GM19351 (cell line): ENCODE measurements at regions not wholly inside any gene's neighbourhood (a gene's known extent, or its start where the extent isn't known, plus 50 kb on each side); places are given as distances from the start of the nearest gene placed in this dataset.

Source experiments
- ATAC-seq: cut with Tn5 transposase; IDR thresholded peaks from one replicate; pipeline ENCODE4 v1.9.1; 2021; ENCODE audit warnings: mild to moderate bottlenecking, moderate library complexity; ENCODE audit not compliant: unreplicated experiment

DNA sequence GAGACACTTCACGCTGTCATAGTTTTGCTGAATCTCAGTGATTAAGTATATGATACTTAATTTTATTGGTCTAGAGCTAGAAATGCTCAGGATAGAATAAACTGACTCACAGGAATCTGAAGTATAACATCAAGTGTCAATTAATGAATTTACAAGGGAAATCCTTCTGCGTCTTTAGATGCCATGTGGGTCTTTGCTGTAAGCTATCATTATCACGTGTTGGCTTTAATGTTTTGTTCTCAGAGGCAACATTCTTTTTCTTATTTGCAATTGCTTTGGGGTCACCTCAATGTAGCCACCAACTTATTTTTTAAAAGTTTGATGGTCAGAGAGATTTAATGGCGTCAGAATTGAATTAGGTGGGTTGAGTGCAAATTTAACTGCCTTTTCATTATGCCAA is 680.1 kb upstream of the PTBP2 start:
- ATAC-seq = no peak

DNA sequence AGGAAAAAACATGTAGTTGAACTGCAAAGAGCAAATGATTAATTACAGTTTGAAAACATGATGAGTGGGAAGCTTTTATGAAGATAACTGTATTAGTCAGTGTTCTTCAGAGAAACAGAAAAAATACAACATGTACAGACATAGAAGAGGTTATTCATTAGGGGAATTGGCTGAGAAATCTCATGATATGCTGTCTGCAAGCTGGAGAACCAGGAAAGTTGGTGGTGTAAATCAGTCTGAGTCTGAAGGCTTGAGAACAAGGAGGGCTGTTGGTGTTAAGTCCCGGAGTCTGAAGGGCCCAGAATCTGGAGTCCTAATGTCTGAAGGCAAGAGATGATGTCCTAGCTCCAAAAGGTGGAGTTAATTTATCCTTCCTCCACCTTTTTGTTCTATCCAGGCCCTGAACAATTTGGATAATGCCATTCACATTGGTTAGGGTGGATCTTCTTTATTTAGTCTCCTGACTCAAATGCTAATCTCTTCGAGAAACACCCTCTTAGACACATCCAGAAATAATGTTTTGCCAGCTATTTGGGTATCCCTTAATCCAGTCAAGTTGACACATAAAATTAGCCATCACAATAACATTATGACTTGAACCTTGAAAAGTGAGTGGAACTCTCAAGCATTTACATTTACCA is 672.9 kb upstream of the PTBP2 start:
- ATAC-seq = no peak

DNA sequence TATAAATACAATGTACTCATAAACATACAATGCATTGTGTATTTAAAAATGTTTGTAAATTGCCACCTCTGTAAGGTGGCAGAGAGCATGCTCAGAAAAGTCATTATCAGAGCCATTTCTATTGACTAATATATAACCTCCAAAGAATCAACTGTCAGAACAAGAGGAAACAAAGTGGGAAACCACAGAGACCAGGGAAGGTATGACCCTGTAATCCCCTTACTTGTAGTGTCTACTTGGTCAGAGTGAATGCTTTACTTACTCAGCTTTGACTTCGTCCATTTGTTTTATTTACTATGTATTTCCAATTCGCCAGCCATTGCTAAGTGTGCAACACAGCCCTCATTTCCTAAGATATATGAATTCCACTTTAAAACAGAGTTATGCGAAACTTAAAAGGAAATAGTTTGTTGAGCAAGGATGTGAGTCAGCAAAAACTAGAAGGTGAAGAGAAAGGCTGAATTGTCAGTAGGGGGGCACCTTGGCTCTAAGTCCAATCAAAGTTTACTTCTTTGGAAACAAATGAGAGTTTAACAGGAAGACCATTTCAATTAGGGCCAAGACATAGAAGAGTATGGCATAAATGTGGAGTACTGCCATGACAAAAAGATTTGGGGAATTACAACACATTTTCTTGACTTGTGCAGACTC is 671.7 kb upstream of the PTBP2 start:
- ATAC-seq = no peak

DNA sequence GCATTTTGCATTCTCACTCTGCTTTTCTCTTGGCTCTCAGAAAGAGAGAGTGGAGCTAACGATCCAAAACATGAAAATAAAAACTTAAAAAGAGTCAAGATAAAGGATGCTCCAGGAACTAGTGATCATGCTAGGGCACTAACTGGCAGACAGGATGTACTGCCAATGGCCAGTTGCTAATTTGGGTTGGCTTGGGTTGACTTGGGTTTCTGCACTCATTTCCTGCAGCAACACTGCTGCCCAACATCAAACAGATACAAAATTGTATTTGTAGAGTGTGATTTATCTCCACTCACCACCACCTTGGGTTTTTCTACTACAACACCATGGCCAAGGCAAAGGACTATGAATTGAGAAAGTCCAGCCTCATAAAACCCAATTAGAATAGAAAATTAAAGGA is 662.3 kb upstream of the PTBP2 start:
- ATAC-seq = no peak

DNA sequence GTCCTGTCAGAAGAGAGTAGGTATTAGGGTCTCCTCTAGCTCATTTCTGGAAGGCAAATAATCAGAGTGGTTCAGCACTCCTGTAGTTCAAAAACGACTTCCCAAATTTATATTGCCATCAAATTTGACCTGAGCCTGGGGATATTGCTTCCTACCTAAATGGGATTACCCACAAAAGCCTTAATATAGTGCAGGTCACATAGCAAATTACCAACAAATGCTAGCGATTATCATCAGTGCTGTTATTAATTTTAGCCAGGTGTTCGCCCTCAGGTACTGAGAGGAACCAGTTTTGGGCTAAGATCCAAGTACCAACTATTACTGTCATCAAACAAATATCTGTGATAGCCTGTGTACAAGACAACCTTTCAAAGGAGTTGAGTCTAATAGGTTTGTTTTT is 661.8 kb upstream of the PTBP2 start:
- no peak for ATAC-seq

DNA sequence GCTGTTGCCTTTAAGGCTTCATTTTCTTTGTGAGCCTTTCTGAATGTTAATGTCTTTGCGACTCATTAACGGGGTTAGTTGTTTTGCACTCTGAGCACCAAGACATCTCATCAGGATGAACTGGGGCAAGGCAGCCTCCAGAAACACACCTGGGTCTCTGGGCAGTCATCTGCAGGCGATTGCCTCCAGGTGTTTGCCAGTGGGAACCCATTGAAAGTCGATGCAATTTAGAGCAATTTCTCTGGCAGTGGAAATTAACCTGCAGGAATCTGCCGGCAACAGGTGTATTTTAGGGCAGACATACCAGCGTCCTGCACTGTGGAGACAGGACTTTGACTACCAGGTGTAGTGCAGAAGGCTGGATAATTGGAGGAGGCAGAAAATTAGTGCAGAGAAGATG is 661.0 kb upstream of the PTBP2 start:
- ATAC-seq = no peak

DNA sequence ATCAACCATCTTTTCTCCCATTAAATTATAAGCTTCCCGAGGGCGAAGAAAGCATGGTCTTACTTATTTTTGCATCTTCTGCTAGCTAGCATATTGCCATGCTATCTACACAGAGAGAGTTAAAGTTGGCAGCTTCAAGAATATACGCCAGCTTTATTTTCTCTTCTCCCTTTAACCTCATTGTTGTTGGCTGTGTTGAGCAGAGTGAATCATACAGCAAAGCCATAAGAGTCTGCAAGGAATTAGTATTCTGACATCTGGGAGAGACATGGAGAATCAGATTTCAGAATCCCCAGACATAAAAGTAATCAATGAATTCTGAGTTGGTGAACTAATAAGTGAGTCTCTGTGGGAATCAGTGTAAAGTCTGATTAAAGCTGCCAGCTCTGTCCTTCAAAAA is 649.6 kb upstream of the PTBP2 start:
- no peak for ATAC-seq

DNA sequence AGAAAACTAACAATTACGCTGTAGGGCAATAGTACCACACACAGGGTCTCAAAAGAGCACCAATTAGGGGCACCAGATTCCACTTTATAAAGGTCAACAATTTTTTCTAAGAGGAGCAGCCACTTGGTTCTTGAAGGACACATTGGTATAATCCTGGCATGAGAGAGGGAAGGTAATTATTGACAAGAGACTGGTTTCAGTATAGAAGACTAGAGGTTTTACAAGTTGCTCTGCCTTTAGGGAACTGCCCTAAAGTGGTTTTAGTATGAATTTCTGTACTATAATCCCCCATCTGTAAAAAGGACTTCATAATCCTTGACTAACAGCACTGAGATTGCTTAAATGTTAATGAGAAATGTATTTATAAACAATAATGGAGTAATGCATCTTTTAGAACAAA is 648.5 kb upstream of the PTBP2 start:
- no peak for ATAC-seq

DNA sequence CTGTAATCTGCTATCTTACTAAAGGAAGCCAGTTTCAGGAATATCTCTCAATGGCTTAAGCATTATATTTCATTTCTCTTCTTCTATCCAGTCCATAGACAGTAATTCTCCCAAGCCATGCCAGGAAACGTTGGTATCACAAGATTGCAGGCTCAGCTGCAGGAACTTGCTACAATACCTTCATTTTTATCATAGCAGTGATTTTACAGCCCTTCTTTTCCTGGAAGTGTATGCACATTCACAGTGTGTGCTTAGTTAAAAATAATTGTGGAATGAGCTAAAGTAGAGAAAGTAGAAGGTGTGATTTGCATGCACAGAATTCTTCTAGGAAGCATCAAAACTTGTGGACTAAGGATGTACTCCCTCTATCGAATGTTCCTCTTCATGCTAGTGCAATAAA is 647.2 kb upstream of the PTBP2 start:
- no peak for ATAC-seq

DNA sequence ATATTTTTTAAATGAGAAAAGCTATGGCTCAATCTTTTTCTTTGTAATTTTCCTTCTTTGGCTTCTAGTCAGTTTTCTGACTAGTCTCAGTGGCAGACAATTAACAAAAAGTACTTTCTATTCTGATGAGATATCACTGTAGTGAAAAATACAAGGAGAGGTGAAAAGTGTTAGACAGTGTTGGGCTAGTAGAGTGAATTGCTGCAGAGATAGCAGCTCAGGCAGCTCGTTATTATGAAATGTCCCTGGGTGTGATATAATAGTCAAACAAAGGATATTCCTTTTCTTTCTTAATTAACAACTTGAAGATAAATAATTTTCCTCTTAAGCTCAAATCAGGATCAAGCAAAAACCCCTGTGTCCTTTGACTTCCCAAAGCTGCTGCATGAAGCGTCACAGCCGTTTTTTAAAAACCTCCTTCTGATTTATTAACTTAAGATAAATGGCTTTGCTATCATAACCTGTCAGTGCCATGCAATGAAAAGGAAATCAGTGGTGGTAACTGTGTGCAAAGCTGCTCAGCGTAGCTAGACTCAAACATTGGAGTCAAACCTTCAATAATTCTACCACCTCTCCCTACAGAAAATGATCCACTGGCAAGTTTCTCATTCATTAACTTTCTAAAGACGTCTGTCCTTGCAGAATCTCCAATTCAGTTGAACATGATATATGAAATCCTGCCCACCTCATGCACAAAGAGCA is 646.6 kb upstream of the PTBP2 start:
- ATAC-seq = no peak

DNA sequence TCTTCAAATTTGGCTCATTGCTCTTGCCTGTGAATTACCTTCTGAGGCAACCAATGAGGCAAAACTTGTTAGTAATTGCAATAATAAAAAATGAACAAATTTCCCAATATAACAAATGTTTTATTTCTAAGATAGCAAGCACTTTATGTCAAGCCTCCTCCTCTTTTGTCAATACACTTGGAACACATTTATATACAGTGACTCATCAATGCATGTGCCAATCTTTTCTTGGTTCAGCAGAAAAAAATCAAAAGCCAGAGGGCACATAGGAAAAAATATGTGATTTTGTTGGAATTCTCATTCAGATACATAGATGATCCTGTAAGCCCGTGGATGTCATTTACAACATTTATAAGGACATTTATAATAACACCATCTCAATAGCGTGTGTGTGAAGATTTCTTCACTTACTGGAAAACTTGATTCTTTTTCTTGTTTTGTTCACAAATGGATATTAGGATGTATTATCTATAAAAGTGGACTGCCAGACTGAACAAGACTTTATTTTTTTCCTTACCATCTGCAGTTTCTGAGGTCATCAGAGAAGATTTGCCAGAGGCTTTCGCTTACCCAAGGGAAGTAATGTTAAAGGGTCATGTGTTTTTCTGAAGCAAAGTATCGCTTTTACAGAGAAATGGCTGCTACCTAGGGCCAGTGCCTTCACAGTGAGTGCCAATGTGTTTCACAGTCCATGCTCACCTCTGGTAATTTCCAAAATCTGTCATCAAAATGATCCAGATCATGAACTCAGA is 645.7 kb upstream of the PTBP2 start:
- ATAC-seq = no peak

DNA sequence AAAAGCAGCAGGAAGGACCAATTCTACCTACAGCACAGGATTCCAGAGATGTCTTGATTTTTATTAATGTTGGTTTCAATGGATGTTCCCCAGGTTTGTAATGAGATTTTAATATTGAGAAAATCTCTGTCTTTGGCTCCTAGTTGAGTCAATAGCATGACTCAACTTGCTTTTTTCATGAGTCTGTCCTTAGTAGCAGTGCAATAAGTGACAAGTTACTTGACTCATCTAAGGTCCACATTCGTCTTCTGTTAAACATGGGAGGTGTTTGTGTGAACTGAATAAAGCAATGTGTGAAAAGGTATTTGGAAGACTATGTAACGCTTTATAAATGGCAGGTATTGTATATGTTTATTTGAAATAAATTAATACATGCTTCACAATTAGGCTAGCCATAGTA is 645.0 kb upstream of the PTBP2 start:
- ATAC-seq = no peak

DNA sequence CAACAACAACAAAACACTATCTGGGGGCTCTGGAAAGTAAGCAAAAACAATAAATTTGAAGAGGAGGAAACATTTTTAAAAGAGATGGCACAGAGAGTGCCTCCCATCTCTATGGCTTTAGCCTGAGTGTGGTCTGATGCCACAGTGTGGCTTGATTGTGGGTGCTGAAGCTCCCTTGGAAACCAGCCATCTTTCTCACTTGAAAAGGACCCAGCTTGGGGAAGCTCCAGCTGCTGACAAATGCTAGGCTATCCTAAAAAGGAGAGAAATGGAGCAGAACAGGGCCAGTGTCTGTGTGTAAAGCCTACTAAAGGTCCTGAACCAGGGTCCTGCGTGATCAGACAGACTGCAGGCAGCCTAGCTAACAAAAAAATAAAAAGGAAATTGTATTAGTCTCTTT is 642.0 kb upstream of the PTBP2 start:
- ATAC-seq = no peak

DNA sequence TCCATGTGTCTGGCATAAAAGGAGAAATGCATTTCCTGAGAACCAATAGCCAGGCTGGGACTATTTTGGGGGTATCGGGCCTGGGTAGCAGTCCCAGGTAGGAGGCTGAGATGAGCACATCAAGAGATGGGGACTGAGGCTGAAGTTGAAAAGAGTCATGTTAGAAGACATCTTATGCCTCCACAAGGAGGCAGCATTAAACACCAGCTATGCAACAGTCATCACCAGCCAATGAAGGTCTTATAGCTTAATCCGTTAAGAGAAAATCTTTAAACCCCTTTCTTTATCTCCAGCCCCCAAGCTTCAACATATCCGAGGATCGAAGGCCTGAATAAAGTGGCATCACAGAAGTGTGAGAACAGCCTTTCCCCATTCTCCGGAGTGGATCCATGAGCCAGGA is 640.7 kb upstream of the PTBP2 start:
- no peak for ATAC-seq

DNA sequence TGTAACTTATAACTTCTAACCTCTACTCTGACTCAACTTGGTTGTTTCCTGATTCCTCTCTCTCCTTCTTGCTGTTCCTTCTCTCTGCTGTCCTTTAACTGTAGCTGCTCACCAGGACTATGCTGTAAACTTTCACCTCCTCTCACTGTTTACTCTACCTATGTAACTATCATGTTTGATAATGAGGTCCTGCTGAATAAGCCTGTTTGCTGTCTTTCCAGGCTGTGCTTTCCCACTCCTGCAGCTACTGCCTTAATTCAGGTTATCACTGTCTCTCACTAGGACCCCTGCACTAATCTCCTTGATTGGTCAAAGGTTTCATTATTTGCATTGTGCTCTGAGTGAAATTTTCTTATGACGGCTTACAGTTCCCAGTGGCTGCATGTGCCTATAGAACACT is 633.9 kb upstream of the PTBP2 start:
- no peak for ATAC-seq

DNA sequence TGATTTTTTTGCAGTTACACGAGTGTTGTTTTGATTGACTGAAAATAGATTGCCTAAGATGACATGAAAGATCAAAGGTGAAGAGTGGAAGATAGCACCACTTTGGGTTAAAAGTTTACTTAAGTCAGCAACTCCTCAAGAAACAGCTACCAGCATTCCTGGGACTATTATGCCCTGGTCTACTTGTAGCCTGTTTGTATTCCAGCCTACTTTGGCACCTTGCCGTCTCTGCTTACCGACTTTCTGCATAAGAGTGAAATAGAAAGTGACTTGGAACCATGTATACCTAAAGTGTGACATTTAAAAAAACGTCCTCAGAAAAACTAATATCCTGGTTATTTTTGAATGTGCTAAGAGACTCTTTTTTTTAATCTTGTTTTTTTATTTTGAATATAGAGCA is 631.5 kb upstream of the PTBP2 start:
- no peak for ATAC-seq

DNA sequence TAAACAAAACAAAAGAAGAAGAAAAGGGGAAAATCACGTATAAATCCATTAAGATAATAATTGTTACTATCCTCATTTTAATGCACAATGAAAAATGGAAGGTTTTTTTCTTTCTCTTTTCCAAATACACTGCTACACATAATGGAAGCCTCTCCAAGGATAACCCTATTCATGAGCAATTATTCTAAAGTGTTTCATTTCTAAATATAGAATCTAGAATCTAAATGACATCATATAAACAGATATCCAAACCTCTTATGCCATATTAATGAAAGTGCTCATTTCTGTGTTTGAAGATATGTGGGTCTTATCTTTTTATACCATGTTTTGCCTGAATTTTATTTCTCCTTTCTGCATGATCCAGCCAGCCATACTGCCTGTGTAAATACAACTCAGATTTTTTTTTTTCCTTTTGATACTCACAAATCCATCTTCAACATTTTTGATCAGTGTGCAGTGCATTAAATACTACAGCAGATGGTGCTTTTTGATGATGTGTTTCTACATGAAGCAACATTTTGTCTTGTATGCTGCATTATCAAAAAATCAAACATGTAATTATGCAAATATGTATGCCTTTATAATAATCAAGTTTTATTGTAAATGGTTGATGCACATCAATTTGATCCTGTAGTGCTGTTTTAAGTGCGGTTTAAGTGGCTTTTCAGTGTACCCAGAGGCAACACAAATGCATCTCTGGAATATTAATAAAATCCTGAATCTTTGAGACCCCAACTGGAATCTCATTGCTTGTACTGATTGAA is 625.6 kb upstream of the PTBP2 start:
- no peak for ATAC-seq

DNA sequence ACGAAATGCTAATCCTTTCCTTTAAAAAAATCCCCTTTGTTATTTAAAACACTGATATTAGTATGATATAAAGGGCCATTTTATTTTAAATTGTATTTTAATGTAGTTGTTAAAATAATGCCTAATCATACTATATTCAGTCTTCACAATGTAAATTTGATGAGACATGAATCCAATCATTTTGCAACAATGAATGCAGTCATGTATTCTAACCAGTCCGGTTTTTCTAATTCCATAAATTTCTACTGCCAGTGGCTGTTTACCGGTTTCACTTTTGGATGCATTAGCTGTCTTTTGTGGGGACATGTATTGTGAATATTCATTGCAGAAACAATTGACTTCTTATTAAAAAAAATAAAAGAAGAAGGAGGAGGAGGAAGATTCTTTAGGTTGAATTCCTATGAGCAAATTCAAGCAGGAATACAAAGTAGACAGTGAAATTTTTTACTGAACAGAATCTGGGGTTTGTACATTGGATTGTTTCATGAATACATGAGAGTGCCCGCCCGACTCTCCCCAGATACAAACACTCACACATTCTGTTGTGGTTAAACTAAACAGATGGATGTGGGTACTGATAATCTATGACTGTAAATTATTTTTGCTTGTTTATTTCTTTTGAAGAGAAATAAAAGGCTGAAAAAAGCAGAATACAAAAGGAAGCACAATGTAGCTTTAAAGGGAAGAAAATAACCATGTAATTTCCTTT is 624.8 kb upstream of the PTBP2 start:
- no peak for ATAC-seq

DNA sequence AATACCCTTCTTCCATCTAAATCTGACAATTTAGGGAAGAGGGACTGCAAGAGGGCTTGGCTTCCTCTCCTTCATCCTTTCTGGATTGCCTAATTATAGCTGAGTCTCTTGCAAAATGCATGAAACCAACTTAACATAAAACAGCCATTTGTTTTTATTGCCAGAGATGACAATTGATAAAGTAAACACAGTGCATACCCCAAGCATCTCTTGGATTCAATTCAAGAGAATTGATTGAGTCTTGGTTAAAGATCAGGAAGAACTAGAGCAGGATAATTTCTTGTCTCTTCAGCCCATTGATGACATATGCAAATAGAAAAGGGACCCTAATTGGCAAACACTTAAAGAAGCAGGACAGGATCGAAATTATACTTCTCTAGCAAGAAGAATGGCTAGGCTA is 617.1 kb upstream of the PTBP2 start:
- ATAC-seq = no peak

DNA sequence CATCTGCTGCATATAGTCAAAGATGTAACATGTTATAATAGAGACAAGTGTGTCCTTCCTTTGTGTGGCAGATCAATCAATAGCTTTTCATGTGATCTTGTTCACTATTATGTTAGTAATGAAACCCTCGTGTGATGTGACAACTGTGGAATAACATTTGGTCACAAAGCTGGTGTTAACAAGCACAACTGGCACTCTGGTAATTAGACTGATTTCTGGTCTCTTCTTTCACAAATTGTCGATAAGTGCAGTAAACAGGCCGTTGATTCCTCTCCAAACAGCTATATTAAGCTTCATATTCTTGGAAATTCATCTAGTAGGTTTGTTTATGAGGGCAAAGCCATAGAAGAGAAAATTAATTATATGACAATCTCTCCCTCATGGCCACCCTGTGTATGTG is 616.7 kb upstream of the PTBP2 start:
- no peak for ATAC-seq
